Inflammatory macrophage treated with lipopolysaccharide for 4 hours (primary cell): ENCODE measurements at regions not wholly inside any gene's neighbourhood (a gene's known extent, or its start where the extent isn't known, plus 50 kb on each side); places are given as distances from the start of the nearest gene placed in this dataset.

Experiments used
- DNase-seq: peaks from one replicate; pipeline ENCODE4 v3.0.0-alpha.2; 2020

DNA sequence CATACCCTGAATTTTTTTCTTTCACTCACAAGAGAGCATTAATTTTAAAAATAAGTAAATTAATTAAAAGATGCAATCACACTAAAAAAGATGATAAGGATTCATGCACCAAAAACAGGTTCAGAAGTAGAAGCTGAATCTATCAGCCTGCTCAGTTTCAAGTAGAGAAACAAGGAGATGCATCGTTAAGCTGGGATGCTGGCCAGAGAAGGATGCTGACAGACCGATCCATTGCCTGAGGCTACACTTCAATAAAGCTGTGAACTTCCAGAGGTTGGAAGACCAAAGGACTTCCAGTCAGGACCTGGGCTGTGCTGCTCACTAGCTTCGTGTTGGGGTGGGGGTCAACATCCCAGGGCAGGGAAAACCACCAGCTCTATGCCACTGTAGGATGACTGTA is 457.7 kb downstream of the EFNA5 start:
- no peak for DNase-seq

- no peak for DNase-seq
Observed at GRCh38 chr5:107211630-107212029, 459.1 kb downstream of the EFNA5 start.

GRCh38 chr5:107208867-107209266 is 461.9 kb downstream of the EFNA5 start:
- DNase-seq: no peak

DNA sequence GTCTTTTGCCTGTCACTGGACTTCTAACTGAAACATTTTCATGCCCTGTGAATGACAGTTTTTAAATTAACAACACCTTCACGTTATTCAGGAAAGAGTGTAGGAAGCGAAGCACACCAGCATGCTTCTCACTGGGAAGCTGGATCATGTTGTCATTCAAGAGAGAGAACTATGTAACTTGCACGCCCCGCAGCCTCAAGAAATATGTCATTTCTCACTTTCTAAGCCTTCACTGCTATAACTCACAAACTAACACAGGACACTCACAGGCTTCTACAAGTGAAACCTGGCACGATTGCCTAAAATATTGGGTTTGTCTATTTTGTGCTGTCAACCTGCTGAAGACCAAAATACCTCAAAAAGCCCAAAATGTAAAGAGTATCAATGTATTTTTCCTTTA is 466.3 kb downstream of the EFNA5 start:
- no peak for DNase-seq

DNA sequence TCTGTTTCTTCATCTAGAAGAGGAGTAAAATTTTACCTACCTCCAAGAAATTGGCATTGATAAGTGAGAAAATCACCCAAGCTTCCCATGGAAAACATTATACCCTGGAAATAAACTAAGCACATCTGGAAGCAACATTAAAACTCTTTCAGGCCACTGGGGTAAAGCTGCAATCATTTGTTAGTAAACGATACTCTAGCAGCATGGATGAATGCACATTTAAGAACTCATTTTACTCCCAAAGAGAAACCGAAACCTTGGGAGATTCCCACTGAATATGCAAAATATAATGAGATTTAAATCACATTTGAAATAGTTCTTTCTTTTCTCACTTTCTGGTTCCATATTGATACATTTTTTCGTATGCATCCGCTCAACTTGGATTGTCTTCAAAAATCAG is 467.5 kb downstream of the EFNA5 start:
- DNase-seq: no peak

DNA sequence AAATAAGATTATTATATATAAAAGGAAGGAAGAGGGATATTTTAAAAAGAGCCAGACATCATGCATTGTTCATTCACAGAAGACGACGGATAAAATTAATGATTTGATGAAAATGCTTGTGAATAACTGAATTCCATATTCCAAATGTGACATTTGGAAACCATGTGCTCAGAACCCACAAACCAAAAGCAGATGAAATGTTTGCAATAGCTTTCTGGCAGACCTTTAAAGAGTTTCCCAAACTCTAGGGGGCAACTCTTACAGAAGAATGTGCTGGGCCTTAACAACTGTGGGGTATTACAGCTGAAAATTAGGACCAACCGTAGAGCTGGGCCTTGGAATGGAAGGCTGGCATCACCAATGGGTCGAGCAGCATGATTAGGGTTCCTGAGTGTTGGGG is 471.0 kb downstream of the EFNA5 start:
- DNase-seq: no peak

DNA sequence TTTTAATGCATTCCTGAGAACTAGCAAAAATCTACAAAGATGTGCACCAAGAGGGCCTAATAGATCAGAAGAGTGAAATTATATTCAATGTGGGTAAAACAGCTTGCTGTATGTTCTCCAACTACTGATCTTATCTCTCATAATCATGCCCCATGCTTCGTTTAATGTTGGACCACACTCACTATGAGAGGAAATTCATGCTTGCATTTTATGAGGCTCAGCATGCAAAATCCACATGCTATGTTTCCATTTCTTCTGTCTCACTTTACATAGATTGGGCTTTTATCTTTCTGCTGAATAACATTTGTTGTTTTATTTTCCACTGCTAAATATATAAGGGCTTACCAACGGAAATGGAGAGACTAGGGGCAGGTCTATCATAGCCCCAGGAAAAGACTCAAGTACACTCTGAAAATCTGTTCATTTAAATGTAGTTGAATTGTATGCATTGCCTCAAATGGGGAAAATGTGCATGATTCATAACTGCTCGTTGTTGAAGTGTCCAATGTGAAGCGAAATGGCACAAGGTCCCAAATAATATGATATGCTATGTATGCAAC is 474.2 kb downstream of the EFNA5 start:
- no peak for DNase-seq

DNA sequence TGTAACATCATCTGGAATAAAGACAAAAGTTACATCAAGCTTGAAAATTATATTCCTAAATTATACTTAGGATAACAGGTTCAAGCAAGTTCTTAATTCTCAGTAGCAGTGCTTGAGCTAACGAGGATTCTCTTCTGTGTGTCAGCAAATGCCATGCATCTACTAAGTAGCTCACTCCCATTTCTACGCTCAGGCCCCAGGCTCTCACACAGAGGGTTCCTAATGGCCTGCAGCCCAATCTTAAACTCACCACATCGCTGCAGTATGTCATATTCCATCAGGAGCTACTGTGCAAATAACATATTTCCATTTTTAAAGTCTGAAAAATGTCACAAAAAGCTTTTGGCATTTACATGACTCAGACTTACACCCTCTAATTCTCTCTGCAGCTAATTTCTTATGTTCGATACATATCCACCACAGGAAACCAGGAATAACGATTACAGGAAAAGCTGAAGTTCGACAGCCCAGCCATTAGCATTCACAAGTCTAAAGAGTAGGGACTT is 474.8 kb downstream of the EFNA5 start:
- no peak for DNase-seq

GRCh38 chr5:107184871-107185270 is 485.9 kb downstream of the EFNA5 start:
- no peak for DNase-seq

- no peak for DNase-seq
Observed at GRCh38 chr5:107184066-107184465, 486.7 kb downstream of the EFNA5 start.

GRCh38 chr5:107170620-107171019 is 500.1 kb downstream of the EFNA5 start:
- no peak for DNase-seq

- DNase-seq: no peak
Observed at GRCh38 chr5:107169867-107170266, 500.9 kb downstream of the EFNA5 start.

DNA sequence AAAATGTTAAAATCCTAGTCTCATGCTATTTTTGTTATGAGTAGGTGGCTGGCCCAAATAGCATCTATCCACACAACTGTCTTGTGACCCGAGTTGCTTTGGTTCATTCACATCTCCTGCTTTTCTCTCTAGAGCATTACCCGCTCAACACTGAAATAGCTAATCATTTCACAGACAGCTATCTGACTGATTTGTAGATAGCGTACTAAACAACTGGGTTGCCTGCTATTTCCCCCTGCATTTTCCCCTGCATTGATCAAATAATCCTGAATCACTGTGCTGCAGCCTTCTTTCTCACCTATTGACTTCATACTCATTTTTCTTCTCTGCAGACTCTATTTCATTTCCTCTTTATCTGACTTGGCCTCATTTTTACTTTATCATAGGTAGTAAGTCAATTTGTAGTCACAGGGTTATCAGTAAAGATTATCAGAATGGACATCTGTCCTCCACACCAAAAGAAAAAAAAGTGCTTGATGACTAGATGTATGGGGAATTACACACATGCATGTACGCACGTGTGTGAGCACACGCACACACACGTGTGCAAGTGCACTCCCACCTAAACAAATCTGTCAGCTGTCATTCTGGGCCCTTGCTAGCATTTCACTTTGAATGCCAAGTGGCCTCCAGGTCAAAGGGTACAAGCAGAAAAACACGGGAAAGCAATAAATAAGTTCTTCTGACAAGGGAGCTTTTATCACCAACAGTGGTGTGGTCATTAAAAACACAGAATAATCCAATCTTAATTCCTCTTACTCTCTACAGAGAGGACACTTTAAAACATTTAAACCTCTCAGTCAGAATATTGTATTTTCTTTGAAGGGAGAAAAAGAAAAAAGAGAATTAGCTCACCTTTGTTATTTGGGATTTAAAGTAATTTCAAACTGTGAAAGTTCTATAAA is 501.6 kb downstream of the EFNA5 start:
- no peak for DNase-seq

- no peak for DNase-seq
Observed at GRCh38 chr5:107168086-107168485, 502.7 kb downstream of the EFNA5 start.

DNA sequence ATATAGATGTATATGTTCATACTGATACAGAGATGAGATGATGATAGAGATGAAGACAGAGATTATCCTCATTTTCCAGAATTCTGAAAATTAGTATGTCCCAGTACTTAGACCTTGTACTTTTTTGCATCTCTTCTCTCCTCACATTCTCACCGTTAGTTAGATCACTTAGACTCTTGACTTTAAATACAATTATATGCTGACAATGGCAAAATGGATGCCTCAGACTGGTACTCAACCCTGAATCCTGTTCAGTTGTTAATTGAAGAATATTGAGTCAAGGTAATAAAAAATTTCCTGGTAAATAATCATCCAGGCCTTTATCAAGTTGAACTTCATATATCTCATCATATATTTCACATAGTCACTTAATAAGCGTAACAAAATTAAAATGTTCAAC is 505.4 kb downstream of the EFNA5 start:
- no peak for DNase-seq

DNA sequence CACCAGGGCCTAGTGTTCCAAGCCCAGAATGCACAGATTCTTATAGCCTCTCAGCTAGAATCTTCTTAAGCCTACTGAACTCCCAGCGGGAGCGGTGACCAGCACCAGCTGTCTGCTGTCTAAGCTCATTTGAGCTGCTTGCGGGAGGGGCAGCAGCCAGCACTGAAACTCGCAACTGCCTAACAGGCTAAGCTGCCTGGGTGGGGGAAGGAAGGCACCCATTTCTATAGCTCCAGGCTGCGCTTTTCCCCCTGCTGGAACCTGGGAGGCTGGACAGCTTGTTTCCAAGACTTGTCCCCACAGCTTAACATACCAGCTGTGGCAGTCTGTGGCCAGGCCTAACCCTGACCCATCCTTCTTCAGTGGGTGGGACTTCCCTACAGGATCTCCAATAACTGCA is 512.9 kb downstream of the EFNA5 start:
- no peak for DNase-seq

- DNase-seq: no peak
Observed at GRCh38 chr5:107155707-107156106, 515.0 kb downstream of the EFNA5 start.

DNA sequence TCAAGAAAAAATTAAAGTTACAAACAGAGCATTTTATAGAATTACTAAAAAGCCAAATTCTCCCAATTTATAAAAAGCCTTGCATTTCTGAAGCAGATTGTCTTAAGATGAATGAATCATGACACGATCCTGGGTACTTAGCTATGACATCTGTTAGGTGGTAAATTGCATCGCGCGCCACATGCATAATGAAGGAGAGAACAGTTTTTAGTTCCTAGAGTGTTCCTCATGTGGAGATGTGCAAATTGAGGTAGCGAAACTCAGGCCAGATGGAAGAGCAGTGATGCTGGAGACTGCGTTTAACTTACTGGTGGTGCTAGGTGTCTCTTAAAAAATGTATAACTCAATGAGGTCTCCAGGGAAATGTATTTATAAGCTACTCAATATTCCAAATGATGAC is 516.1 kb downstream of the EFNA5 start:
- DNase-seq: no peak

DNA sequence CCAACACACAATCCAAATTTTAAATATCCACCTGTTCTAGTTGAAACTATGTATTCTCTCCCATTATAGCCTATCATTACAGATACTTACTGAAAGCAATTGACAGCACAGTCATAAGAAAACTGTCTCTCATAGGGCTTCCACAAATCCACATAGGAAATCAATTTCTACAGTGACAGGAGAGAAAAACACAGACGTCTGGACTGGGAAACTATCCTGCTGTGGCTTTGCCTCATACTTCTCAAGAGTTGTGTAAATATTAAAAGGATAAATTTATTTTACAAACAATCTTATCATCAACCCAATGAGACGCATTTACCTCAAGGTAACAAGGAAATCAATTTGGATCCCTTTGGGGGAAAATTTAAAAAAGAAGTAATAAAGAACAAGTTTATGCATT is 517.5 kb downstream of the EFNA5 start:
- DNase-seq: no peak

- DNase-seq: no peak
Observed at GRCh38 chr5:107149243-107150005, 521.3 kb downstream of the EFNA5 start.

DNA sequence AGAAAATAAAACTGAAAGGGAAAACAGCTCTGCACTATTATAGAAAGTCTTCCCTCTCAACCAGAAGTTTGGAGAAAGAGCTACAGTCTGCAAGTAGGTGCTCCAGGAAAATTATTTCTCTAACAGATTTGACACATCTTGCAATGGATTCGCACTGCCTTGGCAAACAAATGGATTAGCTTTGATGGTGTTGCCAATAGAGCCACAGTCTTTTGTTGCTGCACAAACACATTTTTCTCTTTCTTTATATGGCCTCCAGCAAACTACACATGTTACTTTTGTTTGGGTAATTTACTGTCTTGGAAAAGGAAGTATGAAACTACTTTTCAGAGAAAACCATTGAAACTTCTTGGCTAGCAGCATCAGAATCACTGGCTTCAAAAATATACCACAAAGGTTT is 523.1 kb downstream of the EFNA5 start:
- no peak for DNase-seq

GRCh38 chr5:107146901-107147300 is 523.8 kb downstream of the EFNA5 start:
- DNase-seq: no peak

DNA sequence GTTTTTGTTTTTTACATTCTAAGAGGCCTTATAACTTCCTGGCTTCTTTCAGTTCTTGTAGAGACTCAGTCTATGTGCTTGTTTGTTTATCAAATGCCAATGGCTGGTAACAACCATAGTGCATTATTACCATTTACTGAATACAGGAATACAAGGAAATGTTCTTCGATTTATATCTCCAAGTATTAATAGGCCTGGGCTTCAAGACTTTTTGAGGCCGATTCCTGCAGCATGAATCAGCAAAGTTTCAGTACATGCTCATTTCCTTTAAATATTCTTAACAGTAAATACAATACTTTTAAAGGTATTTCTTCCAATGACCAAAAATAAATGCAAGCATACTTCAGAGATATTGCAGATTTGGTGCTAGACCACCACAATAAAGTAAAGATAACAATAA is 535.3 kb downstream of the EFNA5 start:
- no peak for DNase-seq

DNA sequence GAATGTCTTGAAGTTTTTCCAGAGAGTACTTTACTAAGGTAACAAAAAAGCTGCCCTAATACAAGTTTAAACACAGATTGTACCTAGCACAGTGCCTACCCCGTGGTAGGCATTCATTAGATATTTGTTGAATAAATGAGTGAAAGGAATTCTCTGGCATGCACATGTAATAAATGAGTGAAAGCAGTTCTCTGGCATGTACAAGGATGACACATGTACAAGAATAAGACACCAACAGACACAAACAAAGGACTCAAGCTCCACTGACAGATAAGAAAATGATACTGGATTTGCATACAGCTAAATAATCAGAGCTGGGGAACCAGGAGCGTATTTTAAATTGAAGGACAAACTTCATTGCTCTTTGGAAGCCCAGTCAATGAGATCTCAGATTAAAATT is 535.8 kb downstream of the EFNA5 start:
- DNase-seq: no peak
